CD14-positive monocyte (primary cell): ENCODE measurements at regions not wholly inside any gene's neighbourhood (a gene's known extent, or its start where the extent isn't known, plus 50 kb on each side); places are given as distances from the start of the nearest gene placed in this dataset.

ENCODE experiments used
- DNase-seq, 3 donors: peaks; one replicate each; pipeline ENCODE4 v3.0.0-alpha.2; 2011 to 2022
- H2AFZ ChIP-seq: 2 replicates; pipeline ENCODE4 v1.6.0; 2012; ENCODE audit warnings: mild to moderate bottlenecking, low read depth, low read length, inconsistent platforms; ENCODE audit not compliant: insufficient read depth, poor library complexity, severe bottlenecking
- H3K27ac ChIP-seq, 2 donors: 1 replicate in 1 of 2; 2 replicates in 1 of 2; pipeline ENCODE4 v1.5.1; 2012 to 2013; ENCODE audit warnings: low read length in 2 of 2, control low read depth in 1 of 2, inconsistent platforms in 1 of 2, low read depth in 1 of 2, mild to moderate bottlenecking in 1 of 2
- H3K27me3 ChIP-seq, 2 donors: one replicate each; pipeline versions ENCODE4 v1.6.0 to v1.6.1; 2011 to 2013; ENCODE audit warnings: low read length in 2 of 2; ENCODE audit not compliant: control insufficient read depth in 2 of 2, insufficient read depth in 2 of 2
- H3K36me3 ChIP-seq, 2 donors: replicated peaks in 1 of 2; 1 replicate in 1 of 2; 2 replicates in 1 of 2; pipeline versions ENCODE4 v1.5.1 to v1.6.1; 2012 to 2013; ENCODE audit warnings: low read length in 2 of 2, control low read depth in 1 of 2, inconsistent platforms in 1 of 2, mild to moderate bottlenecking in 1 of 2; ENCODE audit not compliant: insufficient read depth in 2 of 2, control insufficient read depth in 1 of 2
- H3K4me1 ChIP-seq, 2 donors: 1 replicate in 1 of 2; 2 replicates in 1 of 2; pipeline versions ENCODE4 v1.5.1 to v1.6.1; 2012 to 2013; ENCODE audit warnings: low read length in 2 of 2, control low read depth in 1 of 2, inconsistent platforms in 1 of 2, mild to moderate bottlenecking in 1 of 2, moderate library complexity in 1 of 2; ENCODE audit not compliant: insufficient read depth in 2 of 2, control insufficient read depth in 1 of 2
- H3K4me2 ChIP-seq: replicated peaks from 2 replicates; pipeline ENCODE3; 2012; ENCODE audit warnings: low read length, moderate library complexity, mild to moderate bottlenecking; ENCODE audit not compliant: poor library complexity, severe bottlenecking; ENCODE audit errors: extremely low read depth
- H3K4me3 ChIP-seq, 3 experiments: fragments of 200-600 bp in 1 of 3; sonication (generic) in 1 of 3; replicated peaks in 1 of 3; 1 replicate in 2 of 3; 2 replicates in 1 of 3; pipeline ENCODE4 v1.5.1; 2011 to 2013; ENCODE audit warnings: low read length in 3 of 3, mild to moderate bottlenecking in 3 of 3, control low read depth in 2 of 3, low read depth in 2 of 3, inconsistent platforms in 1 of 3, moderate library complexity in 1 of 3
- H3K79me2 ChIP-seq: 2 replicates; pipeline ENCODE4 v1.6.0; 2012; ENCODE audit warnings: mild to moderate bottlenecking, control low read depth, inconsistent platforms, low read length, moderate library complexity; ENCODE audit not compliant: insufficient read depth
- H3K9ac ChIP-seq: 2 replicates; pipeline ENCODE4 v1.6.0; 2017; ENCODE audit warnings: low read length, mild to moderate bottlenecking; ENCODE audit not compliant: insufficient read depth, poor library complexity, severe bottlenecking
- H3K9me3 ChIP-seq, 2 donors: replicated peaks in 1 of 2; 1 replicate in 1 of 2; 2 replicates in 1 of 2; pipeline versions ENCODE4 v1.5.1 to v1.6.1; 2012 to 2013; ENCODE audit warnings: low read length in 2 of 2, control low read depth in 1 of 2; ENCODE audit not compliant: control insufficient read depth in 1 of 2, insufficient read depth in 1 of 2
- H4K20me1 ChIP-seq: 2 replicates; pipeline ENCODE4 v1.6.0; 2012; ENCODE audit warnings: mild to moderate bottlenecking, low read length, control low read depth, moderate library complexity; ENCODE audit not compliant: insufficient read depth
- H3K27ac Mint-ChIP-seq, 7 donors: one replicate each; pipeline ENCODE4 v1.8.0; 2020; ENCODE audit warnings: mild to moderate bottlenecking in 7 of 7, mixed read lengths in 7 of 7, moderate library complexity in 6 of 7, inconsistent platforms in 2 of 7
- H3K27me3 Mint-ChIP-seq, 3 donors: one replicate each; pipeline ENCODE4 v1.8.0; 2021 to 2022; ENCODE audit warnings: low read depth in 3 of 3, mild to moderate bottlenecking in 3 of 3, mixed read lengths in 3 of 3, moderate library complexity in 3 of 3, inconsistent platforms in 1 of 3
- H3K36me3 Mint-ChIP-seq, 2 donors: one replicate each; pipeline ENCODE4 v1.8.0; 2020; ENCODE audit warnings: mixed read lengths in 2 of 2, inconsistent platforms in 1 of 2, mild to moderate bottlenecking in 1 of 2
- H3K4me1 Mint-ChIP-seq: one replicate; pipeline ENCODE4 v1.8.0; 2020; ENCODE audit warnings: mild to moderate bottlenecking, mixed read lengths
- H3K4me3 Mint-ChIP-seq, 2 donors: one replicate each; pipeline ENCODE4 v1.8.0; 2020; ENCODE audit warnings: mild to moderate bottlenecking in 2 of 2, mixed read lengths in 2 of 2, moderate library complexity in 1 of 2
- H3K9me3 Mint-ChIP-seq, 7 donors: one replicate each; pipeline ENCODE4 v1.8.0; 2020 to 2022; ENCODE audit warnings: mixed read lengths in 7 of 7, mild to moderate bottlenecking in 6 of 7, moderate library complexity in 6 of 7, inconsistent platforms in 2 of 7
- CTCF ChIP-seq: fragments of 200-600 bp; IDR thresholded peaks from one replicate; pipeline ENCODE4 v1.8.0; 2022; ENCODE audit warnings: antibody characterized with exemption, mild to moderate bottlenecking
- WGBS: methylation state at CpG from one replicate; pipeline ENCODE4 v1.1.5; 2013; ENCODE audit warnings: missing lambda C conversion rate; ENCODE audit not compliant: insufficient coverage; 5-methylcytosine and 5-hydroxymethylcytosine counted together
- intact Hi-C, 2 donors: fragments of 100-400 bp; cut with micrococcal nuclease; formaldehyde crosslinking; loops; one replicate each; pipeline versions ENCODE4 v1.15.0 to v1.15.1; 2023

- H3K9me3 ChIP-seq, result no peaks in the 10 kb centered on the region
- H3K36me3 ChIP-seq, result no peaks in the 10 kb centered on the region
- no peak for DNase-seq
- H3K4me2 ChIP-seq, result no peak overlapping the region
- peak overlapping the region in 3 of 7 donors; percentile 19 to 64 (median 32) for H3K27ac Mint-ChIP-seq
- H3K36me3 Mint-ChIP-seq, result no peaks in the 10 kb centered on the region
- intact Hi-C loops, result loop anchor here (5.0 to 10.0 kb wide), 2 partner anchors 208 to 210 kb away; no protein-coding TSS in a partner anchor
- WGBS, result 100% methylated on average over 1 of the region's 4 CpGs
- H2AFZ ChIP-seq, result no peak overlapping the region
- no peak overlapping the region for H3K27ac ChIP-seq
- H3K9me3 Mint-ChIP-seq, result peaks cover 0 to 3% (median 2%) of the 10 kb centered on the region in 7 donors
- H3K27me3 ChIP-seq, result no peaks in the 10 kb centered on the region
- H3K4me3 Mint-ChIP-seq, result peak overlapping the region in 1 of 2 donors; percentile 28
- H3K4me1 ChIP-seq, result peaks cover 12 to 19% of the 10 kb centered on the region in 2 donors
- no peaks in the 10 kb centered on the region for H4K20me1 ChIP-seq
- H3K4me3 ChIP-seq, result no peak overlapping the region
- H3K9ac ChIP-seq, result no peak overlapping the region
- TF ChIP-seq CTCF, result no peak
- H3K4me1 Mint-ChIP-seq, result peaks cover 23% of the 10 kb centered on the region
- H3K27me3 Mint-ChIP-seq, result peaks cover 0 to 4% (median 0%) of the 10 kb centered on the region in 3 donors
- no peaks in the 10 kb centered on the region for H3K79me2 ChIP-seq
These were observed 83.5 kb downstream of the OTUD1 start for GRCh38 chr10:23522345-23522744.

GRCh38 chr10:23523251-23523650 lies 84.4 kb downstream of the OTUD1 start:
- no peak overlapping the region for H3K27ac Mint-ChIP-seq
- no peak overlapping the region for H3K4me3 Mint-ChIP-seq
- intact Hi-C loops, result loop anchor here (5.0 to 10.0 kb wide), 2 partner anchors 208 to 211 kb away; no protein-coding TSS in a partner anchor
- Histone ChIP-seq H3K4me1 (peaks cover 11 to 14% of the 10 kb centered on the region in 2 donors), H3K27me3 (no peaks in the 10 kb centered on the region), H3K9ac (no peak overlapping the region), H3K9me3 (no peaks in the 10 kb centered on the region), H4K20me1 (no peaks in the 10 kb centered on the region), H2AFZ (no peak overlapping the region), H3K27ac (no peak overlapping the region), H3K4me3 (no peak overlapping the region), H3K4me2 (no peak overlapping the region), H3K79me2 (no peaks in the 10 kb centered on the region), H3K36me3 (no peaks in the 10 kb centered on the region)
- H3K4me1 Mint-ChIP-seq, result peaks cover 19% of the 10 kb centered on the region
- H3K9me3 Mint-ChIP-seq, result peaks cover 0 to 3% (median 2%) of the 10 kb centered on the region in 7 donors
- TF ChIP-seq CTCF, result no peak
- peaks cover 0 to 4% (median 0%) of the 10 kb centered on the region in 3 donors for H3K27me3 Mint-ChIP-seq
- no peaks in the 10 kb centered on the region for H3K36me3 Mint-ChIP-seq
- 0% methylated on average over 1 of the region's 4 CpGs for WGBS
- no peak for DNase-seq
